H9 (cell line): ENCODE measurements at regions not wholly inside any gene's neighbourhood (a gene's known extent, or its start where the extent isn't known, plus 50 kb on each side); places are given as distances from the start of the nearest gene placed in this dataset.

Experiments
- DNase-seq: peaks from one replicate; pipeline ENCODE4 v3.0.0-alpha.2; 2017
- H2AFZ ChIP-seq: one replicate; pipeline ENCODE4 v1.6.1; 2013; ENCODE audit warnings: mild to moderate bottlenecking, low read length, control low read depth, moderate library complexity
- H2AK5ac ChIP-seq: 2 replicates; pipeline ENCODE4 v1.6.1; 2013; ENCODE audit warnings: low read length, control low read depth, mixed read lengths; ENCODE audit not compliant: insufficient read length
- H2BK120ac ChIP-seq: one replicate; pipeline ENCODE4 v1.6.1; 2013; ENCODE audit warnings: low read depth, mild to moderate bottlenecking, low read length, control low read depth, inconsistent platforms; ENCODE audit not compliant: poor library complexity, severe bottlenecking
- H2BK12ac ChIP-seq: 2 replicates; pipeline ENCODE4 v1.6.1; 2013; ENCODE audit warnings: low read length, control low read depth, mixed read lengths, low read depth; ENCODE audit not compliant: insufficient read length
- H2BK15ac ChIP-seq: 2 replicates; pipeline ENCODE4 v1.6.1; 2013; ENCODE audit warnings: low read depth, low read length, control low read depth
- H2BK20ac ChIP-seq: one replicate; pipeline ENCODE4 v1.6.1; 2013; ENCODE audit warnings: low read depth, mild to moderate bottlenecking, low read length, control low read depth, inconsistent platforms; ENCODE audit not compliant: poor library complexity, severe bottlenecking
- H2BK5ac ChIP-seq: 2 replicates; pipeline ENCODE4 v1.6.1; 2013; ENCODE audit warnings: low read length, control low read depth, mixed read lengths; ENCODE audit not compliant: insufficient read length
- H3K14ac ChIP-seq: 2 replicates; pipeline ENCODE4 v1.6.1; 2013; ENCODE audit warnings: low read length, control low read depth; ENCODE audit not compliant: insufficient read depth
- H3K18ac ChIP-seq: 2 replicates; pipeline ENCODE4 v1.6.1; 2013; ENCODE audit warnings: low read depth, mild to moderate bottlenecking, mixed read lengths, low read length, control low read depth; ENCODE audit not compliant: insufficient read length
- H3K23ac ChIP-seq: 2 replicates; pipeline ENCODE4 v1.6.1; 2013; ENCODE audit warnings: low read length, control low read depth, mixed read lengths, low read depth; ENCODE audit not compliant: insufficient read length
- H3K23me2 ChIP-seq: 2 replicates; pipeline ENCODE4 v1.6.1; 2013; ENCODE audit warnings: low read depth, mild to moderate bottlenecking, mixed read lengths, low read length, control low read depth; ENCODE audit not compliant: insufficient read length, poor library complexity, severe bottlenecking
- H3K27ac ChIP-seq: 2 replicates; pipeline ENCODE4 v1.5.1; 2013; ENCODE audit warnings: low read length, control low read depth, mixed read lengths, low read depth; ENCODE audit not compliant: insufficient read length
- H3K27me3 ChIP-seq: 2 replicates; pipeline ENCODE4 v1.6.1; 2013; ENCODE audit warnings: low read length, control low read depth, inconsistent platforms; ENCODE audit not compliant: insufficient read depth
- H3K4ac ChIP-seq: 2 replicates; pipeline ENCODE4 v1.6.1; 2013; ENCODE audit warnings: low read depth, mild to moderate bottlenecking, control low read depth, inconsistent platforms, low read length, moderate library complexity
- H3K4me1 ChIP-seq: 2 replicates; pipeline ENCODE4 v1.6.1; 2013; ENCODE audit warnings: low read length, control low read depth, inconsistent platforms; ENCODE audit not compliant: insufficient read depth
- H3K4me2 ChIP-seq: 2 replicates; pipeline ENCODE4 v1.6.1; 2013; ENCODE audit warnings: low read length, control low read depth, mixed read lengths; ENCODE audit not compliant: insufficient read length, insufficient read depth
- H3K56ac ChIP-seq: 2 replicates; pipeline ENCODE4 v1.6.1; 2013; ENCODE audit warnings: low read depth, mild to moderate bottlenecking, mixed read lengths, low read length, control low read depth; ENCODE audit not compliant: insufficient read length
- H3K79me1 ChIP-seq: 2 replicates; pipeline ENCODE4 v1.6.1; 2013; ENCODE audit warnings: low read depth, mild to moderate bottlenecking, moderate library complexity, low read length, control low read depth, inconsistent platforms; ENCODE audit not compliant: insufficient read depth, poor library complexity, severe bottlenecking
- H3K79me2 ChIP-seq: 2 replicates; pipeline ENCODE4 v1.6.1; 2013; ENCODE audit warnings: low read length, control low read depth, inconsistent platforms; ENCODE audit not compliant: insufficient read depth
- H3K9ac ChIP-seq: 2 replicates; pipeline ENCODE4 v1.6.1; 2013; ENCODE audit warnings: low read length, control low read depth, mixed read lengths; ENCODE audit not compliant: insufficient read length; ENCODE audit errors: extremely low read depth
- H3K9me3 ChIP-seq: one replicate; pipeline ENCODE4 v1.6.1; 2013; ENCODE audit warnings: low read depth, low read length, inconsistent platforms; ENCODE audit not compliant: control insufficient read depth
- H3T11ph ChIP-seq: one replicate; pipeline ENCODE4 v1.6.1; 2013; ENCODE audit warnings: mild to moderate bottlenecking, low read length, control low read depth, inconsistent platforms
- H4K20me1 ChIP-seq: one replicate; pipeline ENCODE4 v1.6.1; 2013; ENCODE audit not compliant: control insufficient read depth, insufficient read length, insufficient read depth
- H4K5ac ChIP-seq: 2 replicates; pipeline ENCODE4 v1.6.1; 2013; ENCODE audit warnings: low read depth, mild to moderate bottlenecking, mixed read lengths, low read length, control low read depth; ENCODE audit not compliant: insufficient read length
- H4K8ac ChIP-seq: replicated peaks from 2 replicates; pipeline ENCODE4 v1.6.1; 2013; ENCODE audit warnings: low read length, control low read depth, mixed read lengths, low read depth; ENCODE audit not compliant: insufficient read length
- H4K91ac ChIP-seq: 2 replicates; pipeline ENCODE4 v1.6.1; 2013; ENCODE audit warnings: low read depth, mild to moderate bottlenecking, moderate library complexity, mixed read lengths, low read length, control low read depth; ENCODE audit not compliant: insufficient read length
- H3K27ac Mint-ChIP-seq, 3 experiments: 2 replicates in 2 of 3; 3 replicates in 1 of 3; pipeline ENCODE4 v1.8.0; 2020 to 2021; ENCODE audit warnings: mixed read lengths in 3 of 3, mild to moderate bottlenecking in 1 of 3, moderate library complexity in 1 of 3
- H3K27me3 Mint-ChIP-seq: 2 replicates; pipeline ENCODE4 v1.8.0; 2021; ENCODE audit warnings: low read depth, mild to moderate bottlenecking, moderate library complexity, mixed read lengths
- H3K36me3 Mint-ChIP-seq, 3 experiments: 2 replicates in 2 of 3; 3 replicates in 1 of 3; pipeline ENCODE4 v1.8.0; 2020 to 2021; ENCODE audit warnings: low read depth in 3 of 3, mixed read lengths in 3 of 3; ENCODE audit not compliant: insufficient read depth in 1 of 3
- H3K4me1 Mint-ChIP-seq, 2 experiments: 2 replicates each; pipeline ENCODE4 v1.8.0; 2020; ENCODE audit warnings: mixed read lengths in 2 of 2
- H3K4me3 Mint-ChIP-seq, 2 experiments: 2 replicates in 1 of 2; 3 replicates in 1 of 2; pipeline ENCODE4 v1.8.0; 2020 to 2021; ENCODE audit warnings: mild to moderate bottlenecking in 2 of 2, mixed read lengths in 2 of 2, moderate library complexity in 1 of 2
- H3K9me3 Mint-ChIP-seq, 2 experiments: 2 replicates in 1 of 2; 3 replicates in 1 of 2; pipeline ENCODE4 v1.8.0; 2020; ENCODE audit warnings: mild to moderate bottlenecking in 2 of 2, mixed read lengths in 2 of 2, moderate library complexity in 1 of 2
- WGBS: extraction: QIAGEN DNeasy Blood & Tissue Kit; methylation state at CpG from one replicate; pipeline ENCODE4 v1.1.7; 2013; ENCODE audit warnings: missing lambda C conversion rate, low lambda C conversion rate, mixed read lengths; ENCODE audit not compliant: insufficient read length; ENCODE audit errors: extremely low coverage; 5-methylcytosine and 5-hydroxymethylcytosine counted together
- TF ChIP-seq, protein P1 (sequence below): fragments of 200-600 bp; sonication (generic); conservative IDR thresholded peaks from 3 replicates; pipeline ENCODE4 v1.8.0; 2021; ENCODE audit warnings: antibody characterized with exemption, mild to moderate bottlenecking

DNA sequence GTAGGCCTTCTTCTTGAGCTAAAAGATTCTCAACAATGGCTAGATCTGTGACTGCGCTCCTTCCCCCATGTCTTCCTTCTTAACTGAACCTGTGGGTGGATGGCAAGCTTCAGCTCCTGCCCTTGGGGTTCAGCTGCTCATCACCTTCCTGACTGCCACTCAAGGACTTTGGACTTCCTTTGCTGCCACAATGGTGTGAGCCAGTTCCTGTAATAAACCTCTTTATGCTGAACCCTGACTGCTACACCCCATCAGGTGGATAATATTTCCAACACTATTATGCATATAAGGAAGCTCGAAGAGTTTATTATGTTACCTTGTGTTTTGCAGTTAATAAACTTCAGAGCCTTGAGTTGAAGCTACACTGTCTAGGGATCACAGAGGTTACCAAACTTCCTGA is 208.9 kb upstream of the SLC10A2 start:
- Histone ChIP-seq H3K9me3 (no peaks in the 10 kb centered on the region), H3K79me1 (no peaks in the 10 kb centered on the region), H2AFZ (no peak overlapping the region), H3K4ac (no peak overlapping the region), H3K23me2 (no peaks in the 10 kb centered on the region), H4K5ac (no peak overlapping the region), H3K27me3 (no peaks in the 10 kb centered on the region), H2AK5ac (no peak overlapping the region), H4K8ac (no peak overlapping the region), H2BK120ac (no peak overlapping the region), H3K14ac (no peak overlapping the region), H3K27ac (no peak overlapping the region), H3K18ac (no peak overlapping the region), H2BK12ac (no peak overlapping the region), H3K4me2 (no peak overlapping the region), H2BK5ac (no peak overlapping the region), H3T11ph (no peak overlapping the region), H3K23ac (no peak overlapping the region), H2BK20ac (no peak overlapping the region), H3K79me2 (no peaks in the 10 kb centered on the region), H4K20me1 (no peaks in the 10 kb centered on the region), H3K9ac (no peak overlapping the region), H4K91ac (no peak overlapping the region), H3K56ac (no peak overlapping the region), H3K4me1 (no peaks in the 10 kb centered on the region), H2BK15ac (no peak overlapping the region)
- TF ChIP-seq, protein P1, sequence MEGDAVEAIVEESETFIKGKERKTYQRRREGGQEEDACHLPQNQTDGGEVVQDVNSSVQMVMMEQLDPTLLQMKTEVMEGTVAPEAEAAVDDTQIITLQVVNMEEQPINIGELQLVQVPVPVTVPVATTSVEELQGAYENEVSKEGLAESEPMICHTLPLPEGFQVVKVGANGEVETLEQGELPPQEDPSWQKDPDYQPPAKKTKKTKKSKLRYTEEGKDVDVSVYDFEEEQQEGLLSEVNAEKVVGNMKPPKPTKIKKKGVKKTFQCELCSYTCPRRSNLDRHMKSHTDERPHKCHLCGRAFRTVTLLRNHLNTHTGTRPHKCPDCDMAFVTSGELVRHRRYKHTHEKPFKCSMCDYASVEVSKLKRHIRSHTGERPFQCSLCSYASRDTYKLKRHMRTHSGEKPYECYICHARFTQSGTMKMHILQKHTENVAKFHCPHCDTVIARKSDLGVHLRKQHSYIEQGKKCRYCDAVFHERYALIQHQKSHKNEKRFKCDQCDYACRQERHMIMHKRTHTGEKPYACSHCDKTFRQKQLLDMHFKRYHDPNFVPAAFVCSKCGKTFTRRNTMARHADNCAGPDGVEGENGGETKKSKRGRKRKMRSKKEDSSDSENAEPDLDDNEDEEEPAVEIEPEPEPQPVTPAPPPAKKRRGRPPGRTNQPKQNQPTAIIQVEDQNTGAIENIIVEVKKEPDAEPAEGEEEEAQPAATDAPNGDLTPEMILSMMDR = no peak
- Mint-ChIP-seq H3K4me3 (no peak overlapping the region), H3K36me3 (no peaks in the 10 kb centered on the region), H3K4me1 (0 out of 4 replicates have a peak, but pooled peaks cover 0 to 3% of the 10 kb centered on the region in 2 experiments), H3K9me3 (peaks cover 0 to 2% of the 10 kb centered on the region in 2 experiments; a peak in 1 of 5 replicates), H3K27me3 (no peaks in the 10 kb centered on the region), H3K27ac (no peak overlapping the region)
- DNase-seq = no peak
- no CpG with 5 or more reads among the region's 2 CpGs for WGBS
